HCT116 (cell line): ENCODE measurements at regions not wholly inside any gene's neighbourhood (a gene's known extent, or its start where the extent isn't known, plus 50 kb on each side); places are given as distances from the start of the nearest gene placed in this dataset.

Experiments used
- ATAC-seq: fragments of 200-7000 bp; cut with Tn5 transposase; 2 replicates; pipeline ENCODE4 v1.9.1; 2020; ENCODE audit warnings: mild to moderate bottlenecking, moderate library complexity
- BruUV-seq: library from RNA; stranded (reverse); fragments of 400-500 nt; replicated peaks from 2 replicates; lab custom pipeline; 2021; lab: Mats Ljungman, UMichigan
- CTCF ChIA-PET: fragments of 300-600 bp; sonication (Branson Sonifier 250); formaldehyde crosslinking; loops from one replicate; lab custom pipeline; 2021; ENCODE audit warnings: antibody characterized with exemption; lab: Charles Lee
- POLR2A ChIA-PET: fragments of 300-600, 350-600 bp; sonication (Branson Sonifier 250); formaldehyde crosslinking; loops from one replicate; lab custom pipeline; 2021; ENCODE audit warnings: antibody characterized with exemption; lab: Charles Lee
- RAD21 ChIA-PET, 2 experiments: fragments of 300-600 bp; sonication (Branson Sonifier 250); formaldehyde crosslinking; loops; one replicate each; lab custom pipeline; 2023; ENCODE audit warnings: low total read pairs in 2 of 2; ENCODE audit not compliant: uncharacterized antibody in 2 of 2, unreplicated experiment in 2 of 2, low non-redundant PET in 1 of 2; lab: Charles Lee
- DNase-seq: peaks from one replicate; pipeline ENCODE4 v3.0.0-alpha.2; 2010; ENCODE audit warnings: low read depth, low spot score
- H2AFZ ChIP-seq: fragments of 200-600 bp; shearing (Covaris generic), sonication (generic); 2 replicates; pipeline ENCODE4 v1.6.1; 2017; ENCODE audit warnings: low read depth, mixed run types, mixed read lengths, antibody characterized with exemption, low read length; ENCODE audit not compliant: poor library complexity, severe bottlenecking
- H3K27ac ChIP-seq: 2 replicates; pipeline ENCODE4 v1.5.1; 2012; ENCODE audit warnings: low read depth, low read length
- H3K27me3 ChIP-seq: fragments of 200-600 bp; sonication (generic); 2 replicates; pipeline ENCODE4 v1.6.1; 2016; ENCODE audit warnings: mixed run types, low read length, mixed read lengths; ENCODE audit not compliant: insufficient read depth
- H3K36me3 ChIP-seq, 2 experiments: fragments of 200-500 bp in 1 of 2; fragments of 200-600 bp in 1 of 2; sonication (Bioruptor generic) in 1 of 2; sonication (generic) in 1 of 2; 2 replicates each; pipeline versions ENCODE4 v1.5.1 to v1.6.1; 2014 to 2016; ENCODE audit warnings: low read length in 2 of 2, inconsistent platforms in 1 of 2, mixed read lengths in 1 of 2, mixed run types in 1 of 2; ENCODE audit not compliant: insufficient read depth in 2 of 2, control insufficient read depth in 1 of 2
- H3K4me1 ChIP-seq, 2 experiments: fragments of 200-600 bp in 1 of 2; sonication (generic) in 1 of 2; 2 replicates each; pipeline versions ENCODE4 v1.5.1 to v1.6.1; 2012 to 2017; ENCODE audit warnings: low read length in 2 of 2, inconsistent platforms in 1 of 2, mild to moderate bottlenecking in 1 of 2, mixed read lengths in 1 of 2, mixed run types in 1 of 2, moderate library complexity in 1 of 2; ENCODE audit not compliant: insufficient read depth in 2 of 2, control insufficient read depth in 1 of 2
- H3K4me2 ChIP-seq: fragments of 200-600 bp; sonication (generic); 2 replicates; pipeline ENCODE4 v1.6.1; 2017; ENCODE audit warnings: mixed run types, low read length, mixed read lengths
- H3K4me3 ChIP-seq, 2 experiments: fragments of 200-600 bp in 1 of 2; sonication (generic) in 1 of 2; replicated peaks in 1 of 2; 2 replicates each; pipeline ENCODE4 v1.5.1; 2011 to 2016; ENCODE audit warnings: low read length in 2 of 2, control low read depth in 1 of 2, low read depth in 1 of 2, mild to moderate bottlenecking in 1 of 2, mixed read lengths in 1 of 2, mixed run types in 1 of 2
- H3K79me2 ChIP-seq: fragments of 200-600 bp; sonication (generic); 2 replicates; pipeline ENCODE4 v1.6.1; 2017; ENCODE audit warnings: mild to moderate bottlenecking, mixed run types, low read length, moderate library complexity, mixed read lengths; ENCODE audit not compliant: insufficient read depth
- H3K9ac ChIP-seq: fragments of 200-600 bp; sonication (generic); 2 replicates; pipeline ENCODE4 v1.6.1; 2016; ENCODE audit warnings: low read length, mixed read lengths
- H3K9me2 ChIP-seq: fragments of 200-600 bp; sonication (generic), shearing (Covaris generic); 2 replicates; pipeline ENCODE4 v1.6.1; 2017; ENCODE audit warnings: mixed run types, mild to moderate bottlenecking, moderate library complexity; ENCODE audit not compliant: insufficient read depth
- H3K9me3 ChIP-seq, 2 experiments: fragments of 200-500 bp in 1 of 2; fragments of 200-600 bp in 1 of 2; sonication (Bioruptor generic) in 1 of 2; sonication (generic) in 1 of 2; 2 replicates each; pipeline ENCODE4 v1.6.1; 2014 to 2017; ENCODE audit warnings: low read length in 2 of 2, mixed read lengths in 2 of 2, inconsistent platforms in 1 of 2, low read depth in 1 of 2, mild to moderate bottlenecking in 1 of 2, mixed run types in 1 of 2, moderate library complexity in 1 of 2; ENCODE audit not compliant: control insufficient read depth in 1 of 2, insufficient read depth in 1 of 2
- H4K20me1 ChIP-seq: fragments of 200-600 bp; sonication (generic), shearing (Covaris generic); 2 replicates; pipeline ENCODE4 v1.6.1; 2017; ENCODE audit warnings: mixed run types, mild to moderate bottlenecking, moderate library complexity; ENCODE audit not compliant: insufficient read depth
- CEBPB ChIP-seq: IDR thresholded peaks from 2 replicates; pipeline ENCODE4 v1.6.1; 2012; ENCODE audit warnings: low read depth
- CTCF ChIP-seq, 3 experiments: fragments of 200-600 bp in 1 of 3; sonication (generic) in 1 of 3; IDR thresholded peaks in 2 of 3; conservative IDR thresholded peaks in 1 of 3; 2 replicates each; pipeline ENCODE4 v1.5.1; 2012 to 2017; ENCODE audit warnings: low read depth in 2 of 3, low read length in 2 of 3, antibody characterized with exemption in 1 of 3, borderline replicate concordance in 1 of 3, control low read depth in 1 of 3, mild to moderate bottlenecking in 1 of 3, mixed read lengths in 1 of 3, mixed run types in 1 of 3, moderate library complexity in 1 of 3; ENCODE audit not compliant: insufficient read depth in 1 of 3
- EGR1 ChIP-seq: IDR thresholded peaks from 2 replicates; pipeline ENCODE4 v1.6.1; 2012; ENCODE audit warnings: low read depth
- EZH2 ChIP-seq: fragments of 200-600 bp; sonication (generic); IDR thresholded peaks from 2 replicates; pipeline ENCODE4 v1.6.1; 2017; ENCODE audit warnings: antibody characterized with exemption, mixed run types
- EZH2phosphoT487 ChIP-seq: fragments of 200-600 bp; IDR thresholded peaks from 2 replicates; pipeline ENCODE4 v1.6.1; 2018; ENCODE audit warnings: antibody characterized with exemption, borderline replicate concordance
- FOSL1 ChIP-seq: IDR thresholded peaks from 2 replicates; pipeline ENCODE4 v1.6.1; 2012; ENCODE audit warnings: low read depth
- JUND ChIP-seq: IDR thresholded peaks from 2 replicates; pipeline ENCODE4 v1.6.1; 2012
- POLR2A ChIP-seq: IDR thresholded peaks from 2 replicates; pipeline ENCODE4 v1.7.0; 2011; ENCODE audit warnings: borderline replicate concordance; ENCODE audit not compliant: insufficient read depth, insufficient read length; ENCODE audit errors: extremely low read depth
- POLR2AphosphoS5 ChIP-seq: IDR thresholded peaks from 2 replicates; pipeline ENCODE4 v1.6.1; 2011; ENCODE audit warnings: mild to moderate bottlenecking, low read depth, low read length, moderate library complexity
- SIN3A ChIP-seq: IDR thresholded peaks from 2 replicates; pipeline ENCODE4 v1.6.1; 2012; ENCODE audit warnings: low read depth
- SP1 ChIP-seq: IDR thresholded peaks from 2 replicates; pipeline ENCODE4 v1.6.1; 2012; ENCODE audit warnings: low read depth
- SRF ChIP-seq: IDR thresholded peaks from 2 replicates; pipeline ENCODE4 v1.6.1; 2012; ENCODE audit warnings: low read depth
- TCF7L2 ChIP-seq: IDR thresholded peaks from 2 replicates; pipeline ENCODE4 v1.7.0; 2011; ENCODE audit warnings: borderline replicate concordance, inconsistent platforms; ENCODE audit not compliant: insufficient read depth, insufficient read length; ENCODE audit errors: extremely low read depth
- intact Hi-C: fragments of 100-400 bp; cut with micrococcal nuclease; formaldehyde crosslinking; loops from 2 replicates; pipeline ENCODE4 v1.10.0; 2022
- TF ChIP-seq, protein P1 (sequence below): IDR thresholded peaks from 2 replicates; pipeline ENCODE4 v1.6.1; 2012
- TF ChIP-seq, protein P2 (sequence below): IDR thresholded peaks from 2 replicates; pipeline ENCODE4 v1.6.1; 2012
- TF ChIP-seq, protein P3 (sequence below): IDR thresholded peaks from 2 replicates; pipeline ENCODE4 v1.6.1; 2011; ENCODE audit warnings: mild to moderate bottlenecking, low read length, moderate library complexity; ENCODE audit not compliant: insufficient replicate concordance; ENCODE audit errors: extremely low read depth

DNA sequence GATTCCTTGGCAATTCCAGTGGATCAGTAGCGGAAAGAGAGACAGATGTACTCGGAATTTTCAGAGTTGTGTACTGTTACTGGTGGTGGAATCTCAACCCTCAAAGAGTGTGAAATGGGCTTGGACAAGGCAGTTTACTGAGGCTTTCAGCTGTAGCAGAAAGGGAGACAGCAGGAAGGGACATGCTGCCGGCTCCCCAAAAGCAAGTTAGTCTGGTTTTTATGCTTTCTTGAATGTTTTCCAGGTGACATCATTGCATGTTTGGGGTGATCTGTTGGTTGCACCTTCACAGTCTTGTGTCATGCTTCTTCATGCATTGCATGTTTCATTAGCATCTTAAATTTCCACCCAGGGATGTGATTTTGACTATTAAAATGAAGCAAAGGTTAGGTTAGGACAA lies 1282.2 kb downstream of the ADGRL3 start:
- CTCF ChIA-PET, result no interaction called here
- no peaks in the 10 kb centered on the region for H3K36me3 ChIP-seq
- no peaks in the 10 kb centered on the region for H4K20me1 ChIP-seq
- RAD21 ChIA-PET, result no interaction called here
- no peaks in the 10 kb centered on the region for H3K79me2 ChIP-seq
- H3K4me2 ChIP-seq, result no peak overlapping the region
- H3K9me2 ChIP-seq, result no peaks in the 10 kb centered on the region
- DNase-seq, result no peak
- no peak overlapping the region for H3K9ac ChIP-seq
- no peak for TF ChIP-seq SIN3A
- TF ChIP-seq, protein P1, sequence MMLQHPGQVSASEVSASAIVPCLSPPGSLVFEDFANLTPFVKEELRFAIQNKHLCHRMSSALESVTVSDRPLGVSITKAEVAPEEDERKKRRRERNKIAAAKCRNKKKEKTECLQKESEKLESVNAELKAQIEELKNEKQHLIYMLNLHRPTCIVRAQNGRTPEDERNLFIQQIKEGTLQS, result no peak
- TF ChIP-seq FOSL1, result no peak
- TF ChIP-seq, protein P2, sequence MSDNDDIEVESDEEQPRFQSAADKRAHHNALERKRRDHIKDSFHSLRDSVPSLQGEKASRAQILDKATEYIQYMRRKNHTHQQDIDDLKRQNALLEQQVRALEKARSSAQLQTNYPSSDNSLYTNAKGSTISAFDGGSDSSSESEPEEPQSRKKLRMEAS, result no peak
- TF ChIP-seq SRF, result no peak
- no peak for TF ChIP-seq TCF7L2
- TF ChIP-seq JUND, result no peak
- TF ChIP-seq EGR1, result no peak
- no peak for TF ChIP-seq EZH2
- no peak for TF ChIP-seq CTCF (IDR thresholded peaks at IDR 0.05 in 2 of 3, conservative IDR thresholded peaks at IDR 0.05 in 1 of 3; ENCODE audit: borderline replicate concordance in 1 of 3, insufficient read depth in 1 of 3, low read depth in 2 of 3, low read length in 2 of 3)
- TF ChIP-seq SP1, result no peak
- TF ChIP-seq POLR2AphosphoS5, result no peak
- TF ChIP-seq POLR2A, result no peak
- TF ChIP-seq, protein P3, sequence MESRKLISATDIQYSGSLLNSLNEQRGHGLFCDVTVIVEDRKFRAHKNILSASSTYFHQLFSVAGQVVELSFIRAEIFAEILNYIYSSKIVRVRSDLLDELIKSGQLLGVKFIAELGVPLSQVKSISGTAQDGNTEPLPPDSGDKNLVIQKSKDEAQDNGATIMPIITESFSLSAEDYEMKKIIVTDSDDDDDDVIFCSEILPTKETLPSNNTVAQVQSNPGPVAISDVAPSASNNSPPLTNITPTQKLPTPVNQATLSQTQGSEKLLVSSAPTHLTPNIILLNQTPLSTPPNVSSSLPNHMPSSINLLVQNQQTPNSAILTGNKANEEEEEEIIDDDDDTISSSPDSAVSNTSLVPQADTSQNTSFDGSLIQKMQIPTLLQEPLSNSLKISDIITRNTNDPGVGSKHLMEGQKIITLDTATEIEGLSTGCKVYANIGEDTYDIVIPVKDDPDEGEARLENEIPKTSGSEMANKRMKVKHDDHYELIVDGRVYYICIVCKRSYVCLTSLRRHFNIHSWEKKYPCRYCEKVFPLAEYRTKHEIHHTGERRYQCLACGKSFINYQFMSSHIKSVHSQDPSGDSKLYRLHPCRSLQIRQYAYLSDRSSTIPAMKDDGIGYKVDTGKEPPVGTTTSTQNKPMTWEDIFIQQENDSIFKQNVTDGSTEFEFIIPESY, result no peak
- TF ChIP-seq CEBPB, result no peak
- no peak for TF ChIP-seq EZH2phosphoT487
- TF ChIP-seq, all 23 proteins: peak for 0
- Histone ChIP-seq H3K9me3 (peaks cover 7 to 46% of the 10 kb centered on the region in 2 experiments; a peak in 3 of 4 replicates), H3K27me3 (no peaks in the 10 kb centered on the region), H3K4me1 (no peaks in the 10 kb centered on the region), H3K27ac (no peak overlapping the region), H2AFZ (no peak overlapping the region), H3K4me3 (no peak overlapping the region)
- POLR2A ChIA-PET, result no interaction called here
- BruUV-seq, result no TSS peak
- intact Hi-C loops, result no loop called here
- ATAC-seq, result no peak
